ENCODE measurements at regions not wholly inside any gene's neighbourhood (a gene's known extent, or its start where the extent isn't known, plus 50 kb on each side); places are given as distances from the start of the nearest gene placed in this dataset.
"Not testable (repeated sequence)": the region's sequence is repeated elsewhere in the genome, so short reads cannot be mapped to it uniquely, and the experiment has no call there.

GRCh38 chrX:46151332-46151731 is 393.9 kb downstream of the ZNF674 start:
- TF ChIP-seq CTCF, POLR2A (IDR thresholded peaks at IDR 0.05): not testable (repeated sequence)

All from thyroid gland (tissue), 4 donors.